PC-9 (cell line): ENCODE measurements at regions not wholly inside any gene's neighbourhood (a gene's known extent, or its start where the extent isn't known, plus 50 kb on each side); places are given as distances from the start of the nearest gene placed in this dataset.

Experiments used
- EZH2 ChIP-seq: fragments of 200-600 bp; sonication (generic); IDR thresholded peaks from 2 replicates; pipeline ENCODE4 v1.8.0; 2017; ENCODE audit warnings: antibody characterized with exemption, low read depth
- TF ChIP-seq, protein P1 (sequence below): fragments of 200-600 bp; sonication (generic); conservative IDR thresholded peaks from 2 replicates; pipeline ENCODE4 v1.6.1; 2017; ENCODE audit warnings: mixed run types, antibody characterized with exemption, mild to moderate bottlenecking, moderate library complexity

GRCh38 chr4:180041576-180041975 is 2201.6 kb upstream of the TENM3 start:
- TF ChIP-seq, protein P1, sequence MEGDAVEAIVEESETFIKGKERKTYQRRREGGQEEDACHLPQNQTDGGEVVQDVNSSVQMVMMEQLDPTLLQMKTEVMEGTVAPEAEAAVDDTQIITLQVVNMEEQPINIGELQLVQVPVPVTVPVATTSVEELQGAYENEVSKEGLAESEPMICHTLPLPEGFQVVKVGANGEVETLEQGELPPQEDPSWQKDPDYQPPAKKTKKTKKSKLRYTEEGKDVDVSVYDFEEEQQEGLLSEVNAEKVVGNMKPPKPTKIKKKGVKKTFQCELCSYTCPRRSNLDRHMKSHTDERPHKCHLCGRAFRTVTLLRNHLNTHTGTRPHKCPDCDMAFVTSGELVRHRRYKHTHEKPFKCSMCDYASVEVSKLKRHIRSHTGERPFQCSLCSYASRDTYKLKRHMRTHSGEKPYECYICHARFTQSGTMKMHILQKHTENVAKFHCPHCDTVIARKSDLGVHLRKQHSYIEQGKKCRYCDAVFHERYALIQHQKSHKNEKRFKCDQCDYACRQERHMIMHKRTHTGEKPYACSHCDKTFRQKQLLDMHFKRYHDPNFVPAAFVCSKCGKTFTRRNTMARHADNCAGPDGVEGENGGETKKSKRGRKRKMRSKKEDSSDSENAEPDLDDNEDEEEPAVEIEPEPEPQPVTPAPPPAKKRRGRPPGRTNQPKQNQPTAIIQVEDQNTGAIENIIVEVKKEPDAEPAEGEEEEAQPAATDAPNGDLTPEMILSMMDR, result no peak
- no peak for TF ChIP-seq EZH2
